ENCODE measurements at regions not wholly inside any gene's neighbourhood (a gene's known extent, or its start where the extent isn't known, plus 50 kb on each side); places are given as distances from the start of the nearest gene placed in this dataset.

GRCh38 chr1:58403894-58404293, 142.6 kb downstream of the OMA1 start:
- Histone ChIP-seq H3K4me3 (replicated peaks in 1 of 4; ENCODE audit: control extremely low read depth in 1 of 4, insufficient read depth in 1 of 4, low read depth in 3 of 4, low read length in 4 of 4) (no peak overlapping the region), H3K36me3 (ENCODE audit: control insufficient read depth, insufficient read depth, low read length) (no peaks in the 10 kb centered on the region), H3K79me2 (ENCODE audit: control insufficient read depth, insufficient read depth, low read length) (no peaks in the 10 kb centered on the region), H2AFZ (ENCODE audit: low read length) (no peak overlapping the region), H4K20me1 (ENCODE audit: control insufficient read depth, extremely low read depth, insufficient read depth, low read length) (no peaks in the 10 kb centered on the region), H3K9ac (ENCODE audit: insufficient read depth, low read length) (no peak overlapping the region), H3K27me3 (ENCODE audit: control insufficient read depth, insufficient read depth, low read length) (no peaks in the 10 kb centered on the region), H3K4me1 (ENCODE audit: control insufficient read depth, extremely low read depth, insufficient read depth, low read length) (peaks cover 6% of the 10 kb centered on the region), H3K9me3 (ENCODE audit: control insufficient read depth, insufficient read depth, low read depth, low read length) (no peaks in the 10 kb centered on the region), H3K27ac (ENCODE audit: insufficient read depth, low read length) (no peak overlapping the region), H3K4me2 (ENCODE audit: extremely low read depth, insufficient read depth, low read length) (no peak overlapping the region)
- DNase-seq (ENCODE audit: low read depth in 2 of 2): no peak
- TF ChIP-seq EZH2 (IDR thresholded peaks at IDR 0.05; ENCODE audit: low read length, missing control alignments) (no peak), CTCF (conservative IDR thresholded peaks at IDR 0.05 in 1 of 2, IDR thresholded peaks at IDR 0.05 in 1 of 2; ENCODE audit: low read depth in 1 of 2, low read length in 2 of 2) (no peak)

GRCh38 chr1:58402444-58402843, 144.1 kb downstream of the OMA1 start:
- H3K36me3 ChIP-seq (ENCODE audit: control insufficient read depth, insufficient read depth, low read length): no peaks in the 10 kb centered on the region
- H3K4me1 ChIP-seq (ENCODE audit: control insufficient read depth, extremely low read depth, insufficient read depth, low read length): peaks cover 11% of the 10 kb centered on the region
- TF ChIP-seq EZH2 (IDR thresholded peaks at IDR 0.05; ENCODE audit: low read length, missing control alignments): no peak
- TF ChIP-seq CTCF (conservative IDR thresholded peaks at IDR 0.05 in 1 of 2, IDR thresholded peaks at IDR 0.05 in 1 of 2; ENCODE audit: low read depth in 1 of 2, low read length in 2 of 2): no peak
- H2AFZ ChIP-seq (ENCODE audit: low read length): peak overlapping the region; percentile 77
- H3K79me2 ChIP-seq (ENCODE audit: control insufficient read depth, insufficient read depth, low read length): no peaks in the 10 kb centered on the region
- H3K27ac ChIP-seq (ENCODE audit: insufficient read depth, low read length): no peak overlapping the region
- no peaks in the 10 kb centered on the region for H4K20me1 ChIP-seq (ENCODE audit: control insufficient read depth, extremely low read depth, insufficient read depth, low read length)
- peak; percentile 22 to 65 for DNase-seq (ENCODE audit: low read depth in 2 of 2)
- H3K4me2 ChIP-seq (ENCODE audit: extremely low read depth, insufficient read depth, low read length): peak overlapping the region; percentile 61
- H3K27me3 ChIP-seq (ENCODE audit: control insufficient read depth, insufficient read depth, low read length): no peaks in the 10 kb centered on the region
- H3K9ac ChIP-seq (ENCODE audit: insufficient read depth, low read length): no peak overlapping the region
- no peak overlapping the region for H3K4me3 ChIP-seq (replicated peaks in 1 of 4; ENCODE audit: control extremely low read depth in 1 of 4, insufficient read depth in 1 of 4, low read depth in 3 of 4, low read length in 4 of 4)
- H3K9me3 ChIP-seq (ENCODE audit: control insufficient read depth, insufficient read depth, low read depth, low read length): no peaks in the 10 kb centered on the region

GRCh38 chr1:58401991-58402390, 144.5 kb downstream of the OMA1 start:
- no peak overlapping the region for H3K4me3 ChIP-seq (replicated peaks in 1 of 4; ENCODE audit: control extremely low read depth in 1 of 4, insufficient read depth in 1 of 4, low read depth in 3 of 4, low read length in 4 of 4)
- DNase-seq (ENCODE audit: low read depth in 2 of 2): peak; percentile 6 to 39
- peaks cover 13% of the 10 kb centered on the region for H3K4me1 ChIP-seq (ENCODE audit: control insufficient read depth, extremely low read depth, insufficient read depth, low read length)
- H3K36me3 ChIP-seq (ENCODE audit: control insufficient read depth, insufficient read depth, low read length): no peaks in the 10 kb centered on the region
- no peaks in the 10 kb centered on the region for H3K27me3 ChIP-seq (ENCODE audit: control insufficient read depth, insufficient read depth, low read length)
- H3K79me2 ChIP-seq (ENCODE audit: control insufficient read depth, insufficient read depth, low read length): no peaks in the 10 kb centered on the region
- no peaks in the 10 kb centered on the region for H4K20me1 ChIP-seq (ENCODE audit: control insufficient read depth, extremely low read depth, insufficient read depth, low read length)
- TF ChIP-seq CTCF (conservative IDR thresholded peaks at IDR 0.05 in 1 of 2, IDR thresholded peaks at IDR 0.05 in 1 of 2; ENCODE audit: low read depth in 1 of 2, low read length in 2 of 2) (no peak), EZH2 (IDR thresholded peaks at IDR 0.05; ENCODE audit: low read length, missing control alignments) (no peak)
- H3K9ac ChIP-seq (ENCODE audit: insufficient read depth, low read length): no peak overlapping the region
- peak overlapping the region; percentile 61 for H3K4me2 ChIP-seq (ENCODE audit: extremely low read depth, insufficient read depth, low read length)
- H3K27ac ChIP-seq (ENCODE audit: insufficient read depth, low read length): no peak overlapping the region
- peak overlapping the region; percentile 77 for H2AFZ ChIP-seq (ENCODE audit: low read length)
- H3K9me3 ChIP-seq (ENCODE audit: control insufficient read depth, insufficient read depth, low read depth, low read length): no peaks in the 10 kb centered on the region
